Fibroblast of pulmonary artery (primary cell): ENCODE measurements at regions not wholly inside any gene's neighbourhood (a gene's known extent, or its start where the extent isn't known, plus 50 kb on each side); places are given as distances from the start of the nearest gene placed in this dataset.
"Not testable (repeated sequence)": the region's sequence is repeated elsewhere in the genome, so short reads cannot be mapped to it uniquely, and the experiment has no call there.

ENCODE experiments used
- DNase-seq: peaks from one replicate; pipeline ENCODE4 v3.0.0-alpha.2; 2010; ENCODE audit warnings: low read depth
- H3K4me3 ChIP-seq: replicated peaks from 2 replicates; pipeline ENCODE4 v1.5.1; 2011; ENCODE audit warnings: low read depth, mild to moderate bottlenecking, control low read depth, low read length, moderate library complexity
- CTCF ChIP-seq: IDR thresholded peaks from 2 replicates; pipeline ENCODE4 v1.5.1; 2011; ENCODE audit warnings: mild to moderate bottlenecking, control low read depth, low read length, inconsistent platforms; ENCODE audit errors: missing control alignments

DNA sequence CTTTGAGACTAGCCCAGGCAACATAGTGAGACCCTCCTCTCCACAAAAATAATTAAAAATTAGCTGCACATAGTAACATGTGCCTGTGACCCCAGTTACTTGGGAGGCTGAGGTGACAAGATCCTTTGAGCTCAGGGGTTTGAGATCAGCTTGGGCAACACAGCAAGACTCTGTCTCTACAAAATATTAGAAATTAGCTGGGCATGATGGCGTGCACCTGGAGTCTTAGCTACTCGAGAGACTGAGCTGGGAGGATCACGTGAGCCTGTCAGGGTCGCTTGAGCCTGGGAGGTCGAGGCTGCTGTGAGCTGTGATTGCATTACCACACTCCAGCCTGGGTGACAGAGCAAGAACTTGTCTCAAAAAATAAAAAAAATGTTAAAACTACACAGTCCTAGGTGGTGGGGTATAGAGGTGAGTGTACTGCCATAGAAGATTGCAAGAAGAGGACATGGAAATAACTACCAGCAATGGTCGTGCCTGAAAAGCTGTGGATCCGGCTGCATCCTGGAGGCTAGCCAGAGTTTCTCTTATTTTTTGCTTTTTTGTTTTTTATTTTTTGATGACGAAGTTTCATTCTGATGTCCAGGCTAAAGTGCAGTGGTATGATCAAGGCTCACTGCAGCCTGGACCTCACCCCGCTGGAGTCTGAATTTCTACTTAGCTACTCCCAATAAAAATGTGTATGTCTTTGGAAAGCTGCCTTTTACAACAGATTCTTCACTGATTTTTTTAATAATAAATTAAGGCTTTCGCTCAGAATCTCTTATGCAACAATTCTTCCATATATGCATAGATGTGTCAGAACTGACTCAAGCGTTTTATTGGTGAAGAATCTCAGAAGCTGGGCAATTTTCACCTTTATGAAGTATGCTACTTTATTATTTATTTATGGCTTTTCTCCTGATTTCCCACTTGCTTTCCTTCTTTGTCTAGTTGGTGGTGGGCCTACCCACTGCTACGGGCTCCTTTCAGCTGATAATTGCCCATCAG, 393.8 kb downstream of the TSHZ3 start:
- H3K4me3 ChIP-seq: no peak overlapping the region
- DNase-seq: no peak
- no peak for TF ChIP-seq CTCF

- not testable (repeated sequence) for DNase-seq, H3K4me3 ChIP-seq
Observed at GRCh38 chr19:30944276-30944932, 404.8 kb downstream of the TSHZ3 start.

DNA sequence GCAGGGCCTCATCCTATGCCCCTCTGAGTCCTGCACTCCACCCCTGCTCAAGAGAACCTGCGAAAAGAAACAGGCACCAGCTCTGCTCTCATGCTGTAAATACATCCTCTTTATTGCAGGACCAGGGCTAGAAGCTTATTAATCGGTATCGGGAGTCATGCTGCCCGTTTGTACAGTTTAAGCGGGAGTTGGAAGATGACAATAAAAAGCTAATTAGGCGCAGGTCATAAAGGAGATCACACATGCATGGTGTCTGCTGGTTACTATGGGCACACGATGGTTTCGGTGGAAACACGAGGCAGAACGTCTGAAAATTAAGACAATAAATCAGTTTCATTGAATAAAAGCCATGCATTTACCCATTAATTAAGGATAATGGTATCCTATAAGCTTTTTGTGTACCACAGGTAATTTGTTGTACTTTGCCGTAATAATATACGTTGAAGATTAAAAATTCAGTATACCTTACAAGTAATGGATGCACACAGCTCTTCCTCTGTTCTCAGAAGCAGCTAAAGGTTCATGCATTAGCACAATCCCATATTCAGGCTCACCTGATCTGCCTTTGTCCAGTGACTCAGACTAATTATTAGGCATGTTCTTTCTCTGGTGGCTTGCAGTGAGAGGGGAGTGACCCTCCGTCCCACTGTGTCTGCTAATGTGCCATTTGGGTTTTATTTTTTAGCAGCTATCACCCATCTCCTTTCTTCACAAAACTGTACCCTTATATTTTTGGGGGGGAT, 406.0 kb downstream of the TSHZ3 start:
- H3K4me3 ChIP-seq: no peak overlapping the region
- no peak for TF ChIP-seq CTCF
- no peak for DNase-seq

GRCh38 chr19:30942636-30943035, 406.6 kb downstream of the TSHZ3 start:
- H3K4me3 ChIP-seq: no peak overlapping the region
- TF ChIP-seq CTCF: no peak
- no peak for DNase-seq

- no peak for TF ChIP-seq CTCF
- H3K4me3 ChIP-seq: no peak overlapping the region
- DNase-seq: no peak
Observed at GRCh38 chr19:30941591-30941990, 407.6 kb downstream of the TSHZ3 start.

DNA sequence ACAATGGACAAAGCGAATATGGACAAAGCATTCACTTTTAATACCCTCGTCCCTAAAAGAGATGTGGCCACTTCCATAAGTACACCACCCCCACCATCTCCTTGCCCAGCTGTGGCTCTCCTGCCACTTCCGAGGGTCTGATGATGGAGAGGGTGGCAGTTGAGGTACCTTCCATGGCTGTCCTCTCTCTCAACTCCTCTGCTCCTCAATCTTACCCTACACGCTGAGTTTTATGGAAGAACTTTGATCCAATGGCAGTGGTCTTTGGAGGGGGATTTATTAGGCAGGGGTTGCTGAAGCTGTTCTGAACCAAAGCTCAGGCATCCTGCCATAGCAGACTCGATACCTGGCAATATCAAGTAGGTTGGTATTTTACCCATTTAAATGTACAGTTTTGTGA, 413.0 kb downstream of the TSHZ3 start:
- H3K4me3 ChIP-seq: no peak overlapping the region
- no peak for DNase-seq
- no peak for TF ChIP-seq CTCF

DNA sequence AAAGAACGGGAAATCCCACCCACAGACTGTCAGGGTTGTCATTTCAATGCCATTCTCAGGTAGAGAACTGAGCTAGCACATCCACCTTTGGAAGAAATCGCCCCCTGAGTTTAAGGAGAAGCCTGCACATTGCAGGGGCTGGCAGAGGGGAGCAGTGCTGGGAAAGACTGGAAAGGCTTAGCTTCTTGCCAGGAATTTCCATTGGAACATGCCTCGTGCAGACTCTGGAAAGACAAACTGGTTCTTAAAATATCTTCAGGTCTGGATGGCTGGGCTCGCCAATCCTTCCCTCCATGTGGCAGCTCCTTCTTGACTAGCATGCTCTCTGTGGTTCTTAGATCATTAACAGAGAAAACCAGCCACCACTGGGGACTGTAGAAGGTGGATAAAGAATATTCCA, 414.1 kb downstream of the TSHZ3 start:
- H3K4me3 ChIP-seq: no peak overlapping the region
- DNase-seq: no peak
- no peak for TF ChIP-seq CTCF

GRCh38 chr19:30933454-30933853, 415.8 kb downstream of the TSHZ3 start:
- H3K4me3 ChIP-seq, DNase-seq: not testable (repeated sequence)
